BJ (cell line): ENCODE measurements at regions not wholly inside any gene's neighbourhood (a gene's known extent, or its start where the extent isn't known, plus 50 kb on each side); places are given as distances from the start of the nearest gene placed in this dataset.
"Not testable (repeated sequence)": the region's sequence is repeated elsewhere in the genome, so short reads cannot be mapped to it uniquely, and the experiment has no call there.

Experiments used
- CTCF ChIA-PET: fragments of 350-600 bp; formaldehyde crosslinking; extraction: SDS; loops from one replicate; lab custom pipeline; 2021; ENCODE audit warnings: antibody characterized with exemption, inconsistent platforms; lab: Yijun Ruan, JAX
- POLR2A ChIA-PET: fragments of 300-600 bp; sonication (Branson Sonifier 250); formaldehyde crosslinking; extraction: SDS; loops from one replicate; lab custom pipeline; 2021; ENCODE audit warnings: antibody characterized with exemption; lab: Charles Lee
- DNase-seq: peaks from one replicate; pipeline ENCODE4 v3.0.0-alpha.2; 2011; ENCODE audit warnings: low read depth
- H3K27me3 ChIP-seq: 2 replicates; pipeline ENCODE4 v1.6.0; 2011; ENCODE audit warnings: low read length; ENCODE audit not compliant: control insufficient read depth, insufficient read depth
- H3K36me3 ChIP-seq: 2 replicates; pipeline ENCODE4 v1.5.1; 2011; ENCODE audit warnings: low read length; ENCODE audit not compliant: control insufficient read depth, insufficient read depth
- H3K4me3 ChIP-seq: 2 replicates; pipeline ENCODE4 v1.5.1; 2011; ENCODE audit warnings: low read depth, mild to moderate bottlenecking, control low read depth, low read length
- TF ChIP-seq, protein P1 (sequence below): IDR thresholded peaks from 2 replicates; pipeline ENCODE4 v1.5.1; 2011; ENCODE audit warnings: low read depth, mild to moderate bottlenecking, control low read depth, inconsistent platforms, low read length, moderate library complexity; ENCODE audit not compliant: insufficient read depth

DNA sequence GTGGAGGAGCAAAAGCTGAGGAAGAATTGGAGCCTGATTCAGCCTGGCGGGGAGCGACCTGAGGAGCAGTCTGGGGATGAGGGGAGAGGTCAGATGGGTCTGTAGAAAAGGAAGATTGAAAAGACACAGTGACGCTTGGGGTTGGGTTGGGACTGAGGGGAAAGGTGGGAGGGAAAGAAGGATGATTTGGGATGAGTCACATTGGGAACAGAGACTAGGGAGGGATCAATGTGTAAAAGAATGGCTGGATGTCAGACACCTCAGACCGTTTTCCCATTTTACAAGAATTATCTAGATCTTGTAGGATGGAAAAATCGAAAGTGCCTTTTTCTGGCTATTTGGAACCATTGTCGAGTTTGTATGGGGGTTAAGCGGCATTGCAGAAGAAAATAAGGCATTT is 1076.5 kb downstream of the DNAJB9 start:
- Histone ChIP-seq H3K36me3 (no peaks in the 10 kb centered on the region), H3K27me3 (no peaks in the 10 kb centered on the region), H3K4me3 (no peak overlapping the region)
- ChIA-PET CTCF (no interaction called here), POLR2A (no interaction called here)
- TF ChIP-seq, protein P1, sequence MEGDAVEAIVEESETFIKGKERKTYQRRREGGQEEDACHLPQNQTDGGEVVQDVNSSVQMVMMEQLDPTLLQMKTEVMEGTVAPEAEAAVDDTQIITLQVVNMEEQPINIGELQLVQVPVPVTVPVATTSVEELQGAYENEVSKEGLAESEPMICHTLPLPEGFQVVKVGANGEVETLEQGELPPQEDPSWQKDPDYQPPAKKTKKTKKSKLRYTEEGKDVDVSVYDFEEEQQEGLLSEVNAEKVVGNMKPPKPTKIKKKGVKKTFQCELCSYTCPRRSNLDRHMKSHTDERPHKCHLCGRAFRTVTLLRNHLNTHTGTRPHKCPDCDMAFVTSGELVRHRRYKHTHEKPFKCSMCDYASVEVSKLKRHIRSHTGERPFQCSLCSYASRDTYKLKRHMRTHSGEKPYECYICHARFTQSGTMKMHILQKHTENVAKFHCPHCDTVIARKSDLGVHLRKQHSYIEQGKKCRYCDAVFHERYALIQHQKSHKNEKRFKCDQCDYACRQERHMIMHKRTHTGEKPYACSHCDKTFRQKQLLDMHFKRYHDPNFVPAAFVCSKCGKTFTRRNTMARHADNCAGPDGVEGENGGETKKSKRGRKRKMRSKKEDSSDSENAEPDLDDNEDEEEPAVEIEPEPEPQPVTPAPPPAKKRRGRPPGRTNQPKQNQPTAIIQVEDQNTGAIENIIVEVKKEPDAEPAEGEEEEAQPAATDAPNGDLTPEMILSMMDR, result no peak
- DNase-seq, result no peak

- H3K36me3 ChIP-seq, CTCF ChIA-PET, DNase-seq, POLR2A ChIA-PET, H3K27me3 ChIP-seq, H3K4me3 ChIP-seq: not testable (repeated sequence)
Observed at GRCh38 chr7:109646594-109646993, 1076.9 kb downstream of the DNAJB9 start.

- DNase-seq, H3K36me3 ChIP-seq, POLR2A ChIA-PET, H3K4me3 ChIP-seq, CTCF ChIA-PET, H3K27me3 ChIP-seq: not testable (repeated sequence)
Observed at GRCh38 chr7:109647263-109647662, 1077.6 kb downstream of the DNAJB9 start.

DNA sequence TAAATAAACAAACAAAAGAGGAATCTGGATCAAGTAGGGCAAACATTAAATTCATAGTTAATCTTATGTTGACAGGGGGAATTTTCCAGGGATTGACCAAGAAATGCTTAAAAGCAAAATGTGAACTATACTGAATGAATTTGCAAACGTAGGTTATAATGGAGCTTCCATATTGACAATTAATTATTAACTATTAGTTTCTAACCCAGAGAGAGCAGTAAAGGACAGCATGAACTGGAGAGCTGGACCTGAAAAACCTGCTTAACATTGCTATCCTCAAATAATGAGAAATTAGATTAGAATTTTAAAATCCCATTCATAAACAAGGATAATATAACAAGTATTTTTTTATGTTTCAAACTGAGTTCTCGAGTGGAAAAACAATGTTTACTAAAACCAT is 1089.6 kb downstream of the DNAJB9 start:
- TF ChIP-seq, protein P1, result no peak
- H3K4me3 ChIP-seq, result no peak overlapping the region
- POLR2A ChIA-PET, result no interaction called here
- H3K36me3 ChIP-seq, result no peaks in the 10 kb centered on the region
- no peaks in the 10 kb centered on the region for H3K27me3 ChIP-seq
- DNase-seq, result no peak
- CTCF ChIA-PET, result no interaction called here

GRCh38 chr7:109660401-109660800 is 1090.7 kb downstream of the DNAJB9 start:
- POLR2A ChIA-PET, result no interaction called here
- no peaks in the 10 kb centered on the region for H3K36me3 ChIP-seq
- H3K4me3 ChIP-seq, result no peak overlapping the region

DNA sequence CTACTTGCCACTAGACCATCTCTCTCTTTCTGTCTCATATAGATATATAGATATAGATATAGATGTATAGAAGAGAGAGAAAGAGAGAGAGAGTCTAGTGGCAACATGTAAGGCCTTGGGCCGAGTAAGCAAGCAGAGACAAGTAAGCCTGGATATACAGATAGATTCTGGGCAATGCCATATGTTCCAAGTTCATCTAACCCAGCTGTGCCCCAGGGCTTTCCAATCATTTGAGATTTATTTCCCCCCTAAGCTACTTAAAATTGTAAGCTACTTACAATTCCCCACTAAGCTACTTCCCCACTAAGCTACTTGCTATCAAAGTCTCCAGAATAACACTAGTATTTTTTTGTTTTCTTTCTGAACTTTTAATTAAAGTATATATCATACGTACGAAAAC is 1094.1 kb downstream of the DNAJB9 start:
- TF ChIP-seq, protein P1, result no peak
- Histone ChIP-seq H3K4me3 (no peak overlapping the region), H3K36me3 (no peaks in the 10 kb centered on the region), H3K27me3 (no peaks in the 10 kb centered on the region)
- DNase-seq, result no peak
- CTCF ChIA-PET, result no interaction called here
- POLR2A ChIA-PET, result no interaction called here

More at GRCh38 chr7:109660401-109660800, 1090.7 kb downstream of the DNAJB9 start:
- H3K27me3 ChIP-seq, result no peaks in the 10 kb centered on the region
- TF ChIP-seq, protein P1, result no peak
- no peak for DNase-seq
- CTCF ChIA-PET, result no interaction called here

DNA sequence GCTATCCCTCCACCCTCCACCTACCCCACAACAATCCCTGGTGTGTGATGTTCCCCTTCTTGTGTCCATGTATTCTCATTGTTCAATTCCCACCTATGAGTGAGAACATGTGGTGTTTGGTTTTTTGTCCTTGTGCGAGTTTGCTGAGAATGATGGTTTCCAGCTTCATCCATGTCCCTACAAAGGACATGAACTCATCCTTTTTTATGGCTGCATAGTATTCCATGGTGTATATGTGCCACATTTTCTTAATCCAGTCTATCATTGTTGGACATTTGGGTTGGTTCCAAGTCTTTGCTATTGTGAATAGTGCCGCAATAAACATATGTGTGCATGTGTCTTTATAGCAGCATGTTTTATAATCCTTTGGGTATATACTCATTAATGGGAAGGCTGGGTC is 1117.6 kb downstream of the DNAJB9 start:
- POLR2A ChIA-PET, H3K27me3 ChIP-seq, H3K4me3 ChIP-seq: not testable (repeated sequence)

GRCh38 chr7:109692613-109693012 is 1122.9 kb downstream of the DNAJB9 start:
- CTCF ChIA-PET, H3K4me3 ChIP-seq, H3K27me3 ChIP-seq, H3K36me3 ChIP-seq, DNase-seq, POLR2A ChIA-PET: not testable (repeated sequence)

More for the DNA sequence above, 1117.6 kb downstream of the DNAJB9 start:
- CTCF ChIA-PET, H3K36me3 ChIP-seq, DNase-seq: not testable (repeated sequence)
